ENCODE measurements at regions not wholly inside any gene's neighbourhood (a gene's known extent, or its start where the extent isn't known, plus 50 kb on each side); places are given as distances from the start of the nearest gene placed in this dataset.

- no peak for ATAC-seq (ENCODE audit: poor library complexity)
- CTCF ChIA-PET: no interaction called here
- Histone ChIP-seq H3K9me3 (ENCODE audit: control insufficient read depth in 1 of 2, insufficient read depth in 1 of 2, low read length in 2 of 2) (no peaks in the 10 kb centered on the region), H3K27ac (ENCODE audit: low read depth in 1 of 2, low read length in 2 of 2) (no peak overlapping the region), H3K27me3 (ENCODE audit: control insufficient read depth in 1 of 2, insufficient read depth in 2 of 2, low read length in 2 of 2) (no peaks in the 10 kb centered on the region), H3K4me3 (ENCODE audit: low read length) (no peak overlapping the region), H3K36me3 (ENCODE audit: insufficient read depth, low read length) (no peaks in the 10 kb centered on the region), H3K4me1 (ENCODE audit: insufficient read depth, low read length) (no peaks in the 10 kb centered on the region)
- no peak overlapping the region for H3K27ac Mint-ChIP-seq
- no peaks in the 10 kb centered on the region for H3K27me3 Mint-ChIP-seq
- H3K36me3 Mint-ChIP-seq (ENCODE audit: low read depth): no peaks in the 10 kb centered on the region
- TF ChIP-seq CTCF (IDR thresholded peaks at IDR 0.05): no peak
- no peak overlapping the region for H3K4me3 Mint-ChIP-seq
- DNase-seq: no peak
- H3K4me1 Mint-ChIP-seq (ENCODE audit: low read depth): no peaks in the 10 kb centered on the region
- POLR2A ChIA-PET: no interaction called here
- peaks cover 8% of the 10 kb centered on the region for H3K9me3 Mint-ChIP-seq
- intact Hi-C loops (cut with DNase I, micrococcal nuclease): no loop called here
Observed at GRCh38 chr2:138395565-138396306, 105.8 kb upstream of the SPOPL start.

- Mint-ChIP-seq H3K36me3 (ENCODE audit: low read depth) (no peaks in the 10 kb centered on the region), H3K27me3 (no peaks in the 10 kb centered on the region), H3K4me1 (ENCODE audit: low read depth) (no peaks in the 10 kb centered on the region), H3K4me3 (no peak overlapping the region), H3K27ac (no peak overlapping the region), H3K9me3 (peaks cover 17% of the 10 kb centered on the region)
- Histone ChIP-seq H3K36me3 (ENCODE audit: insufficient read depth, low read length) (no peaks in the 10 kb centered on the region), H3K27ac (ENCODE audit: low read depth in 1 of 2, low read length in 2 of 2) (no peak overlapping the region), H3K4me3 (ENCODE audit: low read length) (no peak overlapping the region), H3K9me3 (ENCODE audit: control insufficient read depth in 1 of 2, insufficient read depth in 1 of 2, low read length in 2 of 2) (no peaks in the 10 kb centered on the region), H3K4me1 (ENCODE audit: insufficient read depth, low read length) (no peaks in the 10 kb centered on the region), H3K27me3 (ENCODE audit: control insufficient read depth in 1 of 2, insufficient read depth in 2 of 2, low read length in 2 of 2) (no peaks in the 10 kb centered on the region)
- CTCF ChIA-PET: no interaction called here
- ATAC-seq (ENCODE audit: poor library complexity) (no peak), DNase-seq (no peak)
- POLR2A ChIA-PET: no interaction called here
- no peak for TF ChIP-seq CTCF (IDR thresholded peaks at IDR 0.05)
- intact Hi-C loops (cut with DNase I, micrococcal nuclease): no loop called here
Observed at GRCh38 chr2:138396843-138397242, 104.7 kb upstream of the SPOPL start.

- Mint-ChIP-seq H3K4me1 (ENCODE audit: low read depth) (no peaks in the 10 kb centered on the region), H3K27ac (no peak overlapping the region), H3K9me3 (peaks cover 24% of the 10 kb centered on the region), H3K4me3 (no peak overlapping the region), H3K36me3 (ENCODE audit: low read depth) (no peaks in the 10 kb centered on the region), H3K27me3 (no peaks in the 10 kb centered on the region)
- Histone ChIP-seq H3K27ac (ENCODE audit: low read depth in 1 of 2, low read length in 2 of 2) (no peak overlapping the region), H3K27me3 (ENCODE audit: control insufficient read depth in 1 of 2, insufficient read depth in 2 of 2, low read length in 2 of 2) (no peaks in the 10 kb centered on the region), H3K4me3 (ENCODE audit: low read length) (no peak overlapping the region), H3K9me3 (ENCODE audit: control insufficient read depth in 1 of 2, insufficient read depth in 1 of 2, low read length in 2 of 2) (no peaks in the 10 kb centered on the region), H3K36me3 (ENCODE audit: insufficient read depth, low read length) (no peaks in the 10 kb centered on the region), H3K4me1 (ENCODE audit: insufficient read depth, low read length) (no peaks in the 10 kb centered on the region)
- no peak for TF ChIP-seq CTCF (IDR thresholded peaks at IDR 0.05)
- no peak for ATAC-seq (ENCODE audit: poor library complexity)
- no peak for DNase-seq
- intact Hi-C loops (cut with DNase I, micrococcal nuclease): no loop called here
- ChIA-PET POLR2A (no interaction called here), CTCF (no interaction called here)
Observed at GRCh38 chr2:138403431-138403927, 98.1 kb upstream of the SPOPL start.

Measured in CD4-positive, alpha-beta T cell (primary cell).